SJSA1 (cell line): ENCODE measurements at regions not wholly inside any gene's neighbourhood (a gene's known extent, or its start where the extent isn't known, plus 50 kb on each side); places are given as distances from the start of the nearest gene placed in this dataset.
"Not testable (repeated sequence)": the region's sequence is repeated elsewhere in the genome, so short reads cannot be mapped to it uniquely, and the experiment has no call there.

Experiments used
- DNase-seq, 2 experiments: peaks; one replicate each; pipeline ENCODE4 v3.0.0-alpha.2; 2015 to 2020; ENCODE audit warnings: low spot score in 2 of 2, low read depth in 1 of 2
- H3K27ac ChIP-seq: fragments of 250-450 bp; sonication (Bioruptor Pico); 2 replicates; pipeline ENCODE4 v1.5.1; 2020; ENCODE audit warnings: mild to moderate bottlenecking, moderate library complexity
- H3K27me3 ChIP-seq: fragments of 250-450 bp; sonication (Bioruptor Pico); replicated peaks from 2 replicates; pipeline ENCODE4 v1.5.1; 2020; ENCODE audit warnings: mild to moderate bottlenecking, moderate library complexity
- H3K36me3 ChIP-seq: fragments of 250-450 bp; sonication (Bioruptor Pico); 2 replicates; pipeline ENCODE4 v1.5.1; 2020; ENCODE audit warnings: mild to moderate bottlenecking
- H3K4me1 ChIP-seq: fragments of 250-450 bp; sonication (Bioruptor Pico); replicated peaks from 2 replicates; pipeline ENCODE4 v1.6.1; 2021; ENCODE audit warnings: mild to moderate bottlenecking
- H3K4me3 ChIP-seq: fragments of 250-450 bp; sonication (Bioruptor Pico); 2 replicates; pipeline ENCODE4 v1.5.1; 2020; ENCODE audit warnings: mild to moderate bottlenecking
- H3K9me3 ChIP-seq: fragments of 250-450 bp; sonication (Bioruptor Pico); replicated peaks from 2 replicates; pipeline ENCODE4 v1.5.1; 2020; ENCODE audit warnings: mild to moderate bottlenecking

- H3K4me3 ChIP-seq, H3K36me3 ChIP-seq, H3K27me3 ChIP-seq, H3K27ac ChIP-seq, DNase-seq, H3K4me1 ChIP-seq, H3K9me3 ChIP-seq: not testable (repeated sequence)
Measured at GRCh38 chrX:31014474-31014873, 57.4 kb downstream of the FTHL17 start.

- no peaks in the 10 kb centered on the region for H3K27me3 ChIP-seq
- H3K9me3 ChIP-seq, result no peaks in the 10 kb centered on the region
- H3K4me1 ChIP-seq, result no peaks in the 10 kb centered on the region
- H3K4me3 ChIP-seq, result no peak overlapping the region
- H3K27ac ChIP-seq, result no peak overlapping the region
- DNase-seq, result no peak
- no peaks in the 10 kb centered on the region for H3K36me3 ChIP-seq
Measured at GRCh38 chrX:31012509-31013025, 59.3 kb downstream of the FTHL17 start.

- no peaks in the 10 kb centered on the region for H3K27me3 ChIP-seq
- no peak overlapping the region for H3K27ac ChIP-seq
- H3K9me3 ChIP-seq, result no peaks in the 10 kb centered on the region
- no peaks in the 10 kb centered on the region for H3K4me1 ChIP-seq
- no peak for DNase-seq
- H3K4me3 ChIP-seq, result no peak overlapping the region
- no peaks in the 10 kb centered on the region for H3K36me3 ChIP-seq
Measured at GRCh38 chrX:31007321-31007720, 64.5 kb downstream of the FTHL17 start.

GRCh38 chrX:31006027-31006426, 65.8 kb downstream of the FTHL17 start:
- no peaks in the 10 kb centered on the region for H3K36me3 ChIP-seq
- no peak overlapping the region for H3K27ac ChIP-seq
- no peaks in the 10 kb centered on the region for H3K9me3 ChIP-seq
- H3K4me3 ChIP-seq, result no peak overlapping the region
- H3K27me3 ChIP-seq, result no peaks in the 10 kb centered on the region
- DNase-seq, result no peak
- no peaks in the 10 kb centered on the region for H3K4me1 ChIP-seq

GRCh38 chrX:30997411-30997810, 74.4 kb downstream of the FTHL17 start:
- no peaks in the 10 kb centered on the region for H3K4me1 ChIP-seq
- no peak for DNase-seq
- H3K36me3 ChIP-seq, result no peaks in the 10 kb centered on the region
- no peak overlapping the region for H3K27ac ChIP-seq
- H3K4me3 ChIP-seq, result no peak overlapping the region
- H3K27me3 ChIP-seq, result no peaks in the 10 kb centered on the region
- H3K9me3 ChIP-seq, result no peaks in the 10 kb centered on the region

GRCh38 chrX:30995705-30996104, 76.1 kb downstream of the FTHL17 start:
- Histone ChIP-seq H3K9me3 (no peaks in the 10 kb centered on the region), H3K4me3 (no peak overlapping the region), H3K27me3 (no peaks in the 10 kb centered on the region), H3K4me1 (no peaks in the 10 kb centered on the region), H3K27ac (no peak overlapping the region), H3K36me3 (no peaks in the 10 kb centered on the region)
- no peak for DNase-seq

- H3K4me3 ChIP-seq, result no peak overlapping the region
- H3K4me1 ChIP-seq, result no peaks in the 10 kb centered on the region
- DNase-seq, result no peak
- no peaks in the 10 kb centered on the region for H3K27me3 ChIP-seq
- no peaks in the 10 kb centered on the region for H3K9me3 ChIP-seq
- no peaks in the 10 kb centered on the region for H3K36me3 ChIP-seq
- no peak overlapping the region for H3K27ac ChIP-seq
Measured at GRCh38 chrX:30995060-30995700, 76.7 kb downstream of the FTHL17 start.

GRCh38 chrX:30994018-30994417, 77.8 kb downstream of the FTHL17 start:
- not testable (repeated sequence) for H3K36me3 ChIP-seq, DNase-seq, H3K27ac ChIP-seq, H3K27me3 ChIP-seq, H3K4me1 ChIP-seq, H3K4me3 ChIP-seq, H3K9me3 ChIP-seq

- Histone ChIP-seq H3K4me3 (no peak overlapping the region), H3K27ac (no peak overlapping the region), H3K36me3 (no peaks in the 10 kb centered on the region), H3K27me3 (no peaks in the 10 kb centered on the region), H3K9me3 (no peaks in the 10 kb centered on the region), H3K4me1 (no peaks in the 10 kb centered on the region)
- DNase-seq, result no peak
Measured at GRCh38 chrX:30992381-30992904, 79.4 kb downstream of the FTHL17 start.

- no peak overlapping the region for H3K4me3 ChIP-seq
- H3K27ac ChIP-seq, result no peak overlapping the region
- no peaks in the 10 kb centered on the region for H3K9me3 ChIP-seq
- H3K27me3 ChIP-seq, result no peaks in the 10 kb centered on the region
- H3K36me3 ChIP-seq, result no peaks in the 10 kb centered on the region
- no peaks in the 10 kb centered on the region for H3K4me1 ChIP-seq
- no peak for DNase-seq
Measured at GRCh38 chrX:30990361-30990760, 81.5 kb downstream of the FTHL17 start.

- no peaks in the 10 kb centered on the region for H3K27me3 ChIP-seq
- no peak overlapping the region for H3K27ac ChIP-seq
- DNase-seq, result no peak
Measured at GRCh38 chrX:30982467-30982866, 89.4 kb downstream of the FTHL17 start.

GRCh38 chrX:30981968-30982367, 89.9 kb downstream of the FTHL17 start:
- Histone ChIP-seq H3K4me1 (no peaks in the 10 kb centered on the region), H3K27ac (no peak overlapping the region), H3K36me3 (no peaks in the 10 kb centered on the region), H3K27me3 (no peaks in the 10 kb centered on the region), H3K9me3 (no peaks in the 10 kb centered on the region), H3K4me3 (no peak overlapping the region)
- DNase-seq, result no peak

More at GRCh38 chrX:30982467-30982866, 89.4 kb downstream of the FTHL17 start:
- Histone ChIP-seq H3K36me3 (no peaks in the 10 kb centered on the region), H3K9me3 (no peaks in the 10 kb centered on the region), H3K4me1 (no peaks in the 10 kb centered on the region), H3K4me3 (no peak overlapping the region)

- Histone ChIP-seq H3K9me3 (no peaks in the 10 kb centered on the region), H3K27me3 (no peaks in the 10 kb centered on the region), H3K27ac (no peak overlapping the region), H3K36me3 (no peaks in the 10 kb centered on the region), H3K4me3 (no peak overlapping the region), H3K4me1 (no peaks in the 10 kb centered on the region)
- no peak for DNase-seq
Measured at GRCh38 chrX:30979271-30979670, 90.2 kb upstream of the TAB3 start.

- no peaks in the 10 kb centered on the region for H3K4me1 ChIP-seq
- no peaks in the 10 kb centered on the region for H3K9me3 ChIP-seq
- no peaks in the 10 kb centered on the region for H3K36me3 ChIP-seq
- H3K27me3 ChIP-seq, result no peaks in the 10 kb centered on the region
- H3K27ac ChIP-seq, result no peak overlapping the region
- DNase-seq, result no peak
- no peak overlapping the region for H3K4me3 ChIP-seq
Measured at GRCh38 chrX:30975467-30975866, 86.4 kb upstream of the TAB3 start.
